HG02678 (cell line): ENCODE measurements at regions not wholly inside any gene's neighbourhood (a gene's known extent, or its start where the extent isn't known, plus 50 kb on each side); places are given as distances from the start of the nearest gene placed in this dataset.

Source experiments
- ATAC-seq: cut with Tn5 transposase; IDR thresholded peaks from one replicate; pipeline ENCODE4 v1.9.1; 2021; ENCODE audit warnings: mild to moderate bottlenecking, moderate library complexity; ENCODE audit not compliant: unreplicated experiment

GRCh38 chr1:99152132-99152531 lies 112.2 kb upstream of the PLPPR4 start:
- no peak for ATAC-seq

- ATAC-seq = no peak
These were observed 100.6 kb upstream of the PLPPR4 start for GRCh38 chr1:99163671-99164070.

- no peak for ATAC-seq
These were observed 93.8 kb upstream of the PLPPR4 start for GRCh38 chr1:99170516-99170915.

GRCh38 chr1:99171184-99171813 lies 93.0 kb upstream of the PLPPR4 start:
- no peak for ATAC-seq

- no peak for ATAC-seq
These were observed 91.0 kb upstream of the PLPPR4 start for GRCh38 chr1:99173282-99173681.

- no peak for ATAC-seq
These were observed 90.4 kb upstream of the PLPPR4 start for GRCh38 chr1:99173900-99174299.

- no peak for ATAC-seq
These were observed 87.5 kb upstream of the PLPPR4 start for GRCh38 chr1:99176753-99177152.

GRCh38 chr1:99177465-99177864 lies 86.8 kb upstream of the PLPPR4 start:
- ATAC-seq = no peak

- ATAC-seq = peak; percentile 99
These were observed 83.9 kb upstream of the PLPPR4 start for GRCh38 chr1:99180343-99180808.

GRCh38 chr1:99180915-99181314 lies 83.4 kb upstream of the PLPPR4 start:
- no peak for ATAC-seq

GRCh38 chr1:99181892-99182291 lies 82.4 kb upstream of the PLPPR4 start:
- no peak for ATAC-seq

- no peak for ATAC-seq
These were observed 79.1 kb upstream of the PLPPR4 start for GRCh38 chr1:99185196-99185595.

GRCh38 chr1:99193431-99193830 lies 70.9 kb upstream of the PLPPR4 start:
- ATAC-seq = no peak

GRCh38 chr1:99198393-99198792 lies 65.9 kb upstream of the PLPPR4 start:
- no peak for ATAC-seq

GRCh38 chr1:99207216-99207615 lies 57.1 kb upstream of the PLPPR4 start:
- no peak for ATAC-seq
